ENCODE measurements at regions not wholly inside any gene's neighbourhood (a gene's known extent, or its start where the extent isn't known, plus 50 kb on each side); places are given as distances from the start of the nearest gene placed in this dataset.

GRCh38 chr16:79298894-79299799, 301.4 kb downstream of the MAF start:
- no peak for DNase-seq (ENCODE audit: low spot score)

DNA sequence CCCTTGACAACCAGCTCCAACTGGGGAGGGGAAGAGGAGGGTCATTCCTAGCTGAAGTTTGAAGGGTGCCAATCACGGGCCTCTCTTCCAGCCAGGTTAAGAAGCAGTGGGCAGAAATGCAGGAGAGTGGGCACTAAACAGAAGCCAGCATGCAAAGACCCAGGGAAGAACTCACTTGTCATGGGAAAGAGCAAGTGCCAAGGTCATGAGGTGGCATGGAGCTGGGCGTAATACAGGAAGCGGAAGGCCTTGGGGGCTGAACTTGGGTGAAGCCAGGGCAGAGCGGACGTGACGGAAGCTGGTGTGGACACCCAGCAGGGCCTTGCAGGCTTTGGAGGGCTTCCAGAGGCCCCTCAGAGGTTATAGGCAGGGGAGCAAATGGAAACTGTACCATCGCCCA, 302.1 kb downstream of the MAF start:
- DNase-seq (ENCODE audit: low spot score) = no peak

GRCh38 chr16:79297805-79298204, 302.7 kb downstream of the MAF start:
- peak; percentile 40 for DNase-seq (ENCODE audit: low spot score)

- DNase-seq (ENCODE audit: low spot score) = no peak
These were observed 303.2 kb downstream of the MAF start for GRCh38 chr16:79297296-79297695.

GRCh38 chr16:79296491-79296890, 304.0 kb downstream of the MAF start:
- no peak for DNase-seq (ENCODE audit: low spot score)

DNA sequence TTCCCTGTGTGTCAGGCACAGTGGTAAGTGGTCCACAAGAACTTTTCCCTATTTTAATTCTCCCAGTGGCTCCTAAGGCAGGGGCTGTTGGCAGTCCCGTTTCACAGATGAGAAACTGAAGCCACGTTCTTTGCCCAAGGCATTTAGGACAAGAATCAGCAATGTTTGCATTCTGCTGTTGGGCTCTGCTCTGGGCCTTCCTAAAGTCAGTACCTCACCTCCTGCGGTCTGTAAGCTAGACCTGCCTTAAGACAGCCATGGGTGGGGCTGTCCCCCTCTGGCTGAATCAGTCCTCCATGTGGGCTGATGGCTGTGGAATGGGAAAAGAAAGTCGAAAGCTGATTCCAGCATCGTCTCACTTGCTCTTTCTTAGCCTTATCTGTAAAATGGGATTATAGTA, 304.8 kb downstream of the MAF start:
- no peak for DNase-seq (ENCODE audit: low spot score)

- DNase-seq (ENCODE audit: low spot score) = no peak
These were observed 305.4 kb downstream of the MAF start for GRCh38 chr16:79295162-79295561.

GRCh38 chr16:79294568-79294967, 306.0 kb downstream of the MAF start:
- DNase-seq (ENCODE audit: low spot score) = peak; percentile 39

DNA sequence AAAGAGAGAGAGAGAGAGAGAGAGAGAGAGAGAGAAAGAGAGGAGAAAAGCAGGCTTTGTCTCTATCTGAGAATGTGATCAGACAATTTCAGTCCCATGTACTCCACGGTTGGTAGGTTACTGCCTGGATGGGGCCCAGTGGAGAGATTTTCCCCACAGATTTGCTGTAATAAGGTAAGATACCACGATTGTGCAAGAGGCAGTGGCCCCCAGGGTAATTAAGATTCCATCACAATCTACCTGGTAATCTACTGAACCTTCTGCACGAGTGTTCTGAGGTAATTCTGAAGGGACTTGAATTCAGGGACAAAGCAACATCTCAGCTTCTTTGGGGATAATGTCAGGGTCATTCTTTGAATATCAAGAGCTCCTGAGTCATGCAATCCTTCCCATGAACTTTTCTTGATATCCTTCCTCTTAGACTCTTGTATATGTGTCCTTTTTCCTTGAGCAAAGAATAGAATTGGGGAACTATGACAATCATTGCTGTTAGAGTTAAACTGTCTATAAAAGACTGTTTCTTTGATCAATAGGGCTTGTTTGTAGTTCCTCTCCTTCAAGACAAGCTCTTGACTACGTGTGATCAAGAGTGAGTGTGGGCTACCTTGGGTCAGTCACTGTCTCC, 306.6 kb downstream of the MAF start:
- DNase-seq (ENCODE audit: low spot score) = no peak

- DNase-seq (ENCODE audit: low spot score) = no peak
These were observed 312.5 kb downstream of the MAF start for GRCh38 chr16:79288066-79288465.

DNA sequence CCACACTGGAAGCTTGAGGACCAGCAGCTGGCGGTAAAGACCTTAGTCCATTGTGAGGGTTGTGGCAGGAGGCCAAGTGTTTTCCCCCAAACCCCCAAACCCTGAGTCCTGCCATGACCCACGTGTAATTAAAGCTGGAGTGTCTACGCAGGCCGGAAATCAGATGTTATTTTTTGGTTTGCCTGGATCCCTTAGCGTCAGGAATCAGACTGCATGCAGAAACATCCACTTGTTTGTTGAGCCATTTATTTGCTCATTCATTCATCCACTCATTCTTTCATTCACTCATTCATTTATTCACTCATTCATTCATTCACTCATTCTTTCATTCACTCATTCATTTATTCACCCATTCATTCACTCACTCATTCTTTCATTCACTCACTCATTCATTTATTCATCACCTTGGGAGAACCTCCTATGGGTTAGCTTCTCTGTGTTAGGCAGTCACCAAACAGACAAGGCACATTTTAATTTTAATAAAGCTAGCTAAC, 313.1 kb downstream of the MAF start:
- DNase-seq (ENCODE audit: low spot score) = no peak

- peak; percentile 37 for DNase-seq (ENCODE audit: low spot score)
These were observed 313.7 kb downstream of the MAF start for GRCh38 chr16:79286646-79287423.

GRCh38 chr16:79284766-79285165, 315.8 kb downstream of the MAF start:
- DNase-seq (ENCODE audit: low spot score) = no peak

GRCh38 chr16:79283578-79283977, 317.0 kb downstream of the MAF start:
- DNase-seq (ENCODE audit: low spot score) = no peak

DNA sequence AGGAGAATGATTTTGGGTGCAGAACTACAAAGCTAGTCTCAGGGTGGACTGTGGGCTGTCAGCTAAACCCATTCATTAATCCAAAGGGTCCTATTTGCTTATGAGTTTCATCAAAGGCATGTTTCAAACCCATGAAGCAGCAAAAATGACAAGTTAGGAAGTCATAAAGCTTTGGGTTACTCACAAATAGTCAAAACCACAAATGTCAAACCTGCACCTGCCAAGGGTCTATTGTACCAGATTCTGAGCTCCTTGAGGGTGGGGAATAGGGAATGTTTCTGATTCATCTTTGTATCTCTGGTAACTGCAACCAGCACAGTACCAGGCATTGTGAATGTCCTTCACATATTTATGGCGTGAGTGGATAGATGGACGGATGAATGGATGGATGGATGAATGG, 317.7 kb downstream of the MAF start:
- DNase-seq (ENCODE audit: low spot score) = no peak

- no peak for DNase-seq (ENCODE audit: low spot score)
These were observed 322.0 kb downstream of the MAF start for GRCh38 chr16:79278506-79278905.

GRCh38 chr16:79276501-79276900, 324.0 kb downstream of the MAF start:
- no peak for DNase-seq (ENCODE audit: low spot score)

DNA sequence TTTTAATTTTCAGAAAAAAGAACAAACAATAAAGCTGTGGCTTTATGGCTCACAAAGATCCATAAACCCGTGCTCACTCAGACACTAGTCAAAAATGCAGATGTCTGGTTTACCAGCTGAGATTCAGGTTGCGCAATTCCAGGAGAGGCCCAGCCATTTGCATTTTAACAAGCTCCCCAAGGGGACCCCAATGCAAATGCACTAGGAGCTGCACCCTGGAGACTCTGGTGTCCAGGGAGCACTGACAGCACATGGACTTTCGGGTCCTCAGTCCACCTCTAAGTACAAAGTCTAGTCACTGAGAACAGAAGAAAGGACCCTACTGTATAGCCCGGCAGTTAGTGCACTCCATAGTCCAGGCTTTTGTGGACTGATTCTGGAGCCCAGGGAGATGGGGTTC, 326.3 kb downstream of the MAF start:
- DNase-seq (ENCODE audit: low spot score) = no peak

- no peak for DNase-seq (ENCODE audit: low spot score)
These were observed 328.4 kb downstream of the MAF start for GRCh38 chr16:79272141-79272577.

- DNase-seq (ENCODE audit: low spot score) = no peak
These were observed 329.0 kb downstream of the MAF start for GRCh38 chr16:79271583-79271982.

GRCh38 chr16:79270011-79270410, 330.5 kb downstream of the MAF start:
- no peak for DNase-seq (ENCODE audit: low spot score)

DNA sequence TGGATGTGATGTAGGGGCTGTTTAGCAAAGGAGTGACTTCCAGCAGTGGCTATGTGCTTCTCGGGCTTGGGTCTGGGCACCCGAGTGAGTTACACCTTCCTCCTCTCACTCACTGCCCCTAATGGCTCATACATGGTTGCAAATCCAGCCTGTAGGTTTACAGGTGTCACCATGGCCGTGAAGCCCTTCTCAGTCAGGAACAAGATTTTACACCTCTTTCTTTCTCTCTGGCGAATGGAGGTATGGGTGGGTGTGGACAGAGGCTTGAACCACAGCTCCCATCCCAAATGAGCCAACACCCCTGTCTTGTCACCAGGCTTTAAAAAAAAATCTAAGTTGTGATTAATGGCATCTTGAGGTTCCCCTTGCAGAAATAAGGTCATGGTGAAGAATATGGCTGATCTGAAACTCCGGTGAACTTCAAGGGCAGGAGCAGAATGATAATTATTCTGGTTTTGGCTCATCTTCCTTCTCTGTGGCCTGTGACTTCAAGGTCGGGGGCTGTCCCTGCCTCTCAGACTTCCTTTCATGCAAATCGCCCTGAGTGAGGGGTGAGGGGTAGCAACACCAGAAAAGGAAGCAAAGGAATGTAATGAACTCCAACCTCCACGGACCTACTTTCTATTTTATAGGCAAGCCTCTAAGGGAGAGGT, 331.2 kb downstream of the MAF start:
- no peak for DNase-seq (ENCODE audit: low spot score)
